GM10248 (cell line): ENCODE measurements at regions not wholly inside any gene's neighbourhood (a gene's known extent, or its start where the extent isn't known, plus 50 kb on each side); places are given as distances from the start of the nearest gene placed in this dataset.
A peak's percentile ranks its signal among the peaks of the same experiment; 100 is the strongest.

Experiments
- CTCF ChIA-PET: fragments of 300-600 bp; sonication (Branson Sonifier 250); formaldehyde crosslinking; extraction: SDS; loops from one replicate; lab custom pipeline; 2021; ENCODE audit warnings: antibody characterized with exemption; lab: Yijun Ruan, JAX
- POLR2A ChIA-PET: fragments of 350-650 bp; sonication (Branson Sonifier 250); formaldehyde crosslinking; extraction: SDS; loops from one replicate; lab custom pipeline; 2020; ENCODE audit warnings: antibody characterized with exemption; lab: Yijun Ruan, JAX
- DNase-seq: peaks from one replicate; pipeline ENCODE4 v3.0.0; 2012; ENCODE audit errors: extremely low spot score
- CTCF ChIP-seq: IDR thresholded peaks from 2 replicates; pipeline ENCODE4 v1.5.1; 2012; ENCODE audit warnings: mild to moderate bottlenecking, low read depth; ENCODE audit errors: extremely low read depth, missing control alignments, control extremely low read depth

GRCh38 chr10:89924261-89924660 is 222.9 kb downstream of the KIF20B start:
- no peak for DNase-seq

GRCh38 chr10:89926736-89927135 is 225.3 kb downstream of the KIF20B start:
- ChIA-PET POLR2A (no interaction called here), CTCF (interaction anchor here (2.1 kb wide), 1 partner anchor 10 kb away, joined by 9 read pairs; no protein-coding TSS in a partner anchor)
- no peak for DNase-seq
- TF ChIP-seq CTCF = no peak

More at GRCh38 chr10:89924261-89924660, 222.9 kb downstream of the KIF20B start:
- TF ChIP-seq CTCF = no peak
- ChIA-PET CTCF (no interaction called here), POLR2A (no interaction called here)

GRCh38 chr10:89929282-89930026 is 228.1 kb downstream of the KIF20B start:
- TF ChIP-seq CTCF = no peak
- POLR2A ChIA-PET = no interaction called here

GRCh38 chr10:89937494-89937893 is 236.1 kb downstream of the KIF20B start:
- POLR2A ChIA-PET = no interaction called here
- CTCF ChIA-PET = interaction anchor here (1.0 kb wide), 1 partner anchor 9 kb away, joined by 3 read pairs; no protein-coding TSS in a partner anchor
- no peak for DNase-seq
- TF ChIP-seq CTCF = no peak

More at GRCh38 chr10:89929282-89930026, 228.1 kb downstream of the KIF20B start:
- CTCF ChIA-PET = no interaction called here
- DNase-seq = peak; percentile 26

- DNase-seq = no peak
- CTCF ChIA-PET = no interaction called here
- TF ChIP-seq CTCF = no peak
- POLR2A ChIA-PET = no interaction called here
Measured at GRCh38 chr10:89940076-89940475, 238.7 kb downstream of the KIF20B start.

GRCh38 chr10:89942217-89942616 is 240.8 kb downstream of the KIF20B start:
- TF ChIP-seq CTCF = no peak
- ChIA-PET CTCF (no interaction called here), POLR2A (no interaction called here)
- no peak for DNase-seq
